Upper lobe of left lung (tissue), 6 donors: ENCODE measurements at regions not wholly inside any gene's neighbourhood (a gene's known extent, or its start where the extent isn't known, plus 50 kb on each side); places are given as distances from the start of the nearest gene placed in this dataset.

Experiments
- ATAC-seq, 2 donors: fragments of 200-7000 bp; cut with Tn5 transposase; one replicate each; pipeline ENCODE4 v1.9.1; 2022; ENCODE audit warnings: mild to moderate bottlenecking in 2 of 2, moderate library complexity in 2 of 2; ENCODE audit not compliant: low FRiP score in 2 of 2
- DNase-seq, 2 donors: peaks; one replicate each; pipeline ENCODE4 v3.0.0-alpha.2; 2019 to 2020
- H3K27ac ChIP-seq, 4 donors: fragments of 200-600 bp; sonication (generic); one replicate each; pipeline ENCODE4 v1.5.1; 2016 to 2019
- H3K27me3 ChIP-seq, 4 donors: fragments of 200-600 bp; sonication (generic); one replicate each; pipeline ENCODE4 v1.5.1; 2017 to 2019
- H3K36me3 ChIP-seq, 4 donors: fragments of 200-600 bp; sonication (generic); one replicate each; pipeline ENCODE4 v1.5.1; 2016 to 2019
- H3K4me1 ChIP-seq, 4 donors: fragments of 200-600 bp; sonication (generic); one replicate each; pipeline ENCODE4 v1.5.1; 2018 to 2019
- H3K4me3 ChIP-seq, 4 donors: fragments of 200-600 bp; sonication (generic); one replicate each; pipeline ENCODE4 v1.5.1; 2017 to 2019; ENCODE audit warnings: mild to moderate bottlenecking in 2 of 4, moderate library complexity in 1 of 4
- H3K9me3 ChIP-seq, 4 donors: fragments of 200-600 bp; sonication (generic); one replicate each; pipeline ENCODE4 v1.5.1; 2018 to 2019
- EP300 ChIP-seq, 4 donors: sonication (generic); formaldehyde crosslinking; IDR thresholded peaks; one replicate each; pipeline ENCODE4 v1.5.1; 2017; ENCODE audit warnings: antibody characterized with exemption in 4 of 4, control low read depth in 2 of 4
- POLR2A ChIP-seq, 4 donors: fragments of 450-650 bp; IDR thresholded peaks; one replicate each; pipeline ENCODE4 v1.5.1; 2016 to 2017; ENCODE audit warnings: antibody characterized with exemption in 4 of 4, mild to moderate bottlenecking in 2 of 4
- POLR2AphosphoS5 ChIP-seq, 2 donors: sonication (generic); formaldehyde crosslinking; IDR thresholded peaks; one replicate each; pipeline ENCODE4 v1.5.1; 2017; ENCODE audit warnings: antibody characterized with exemption in 2 of 2
- WGBS, 2 donors: methylation state at CpG; one replicate each; pipeline ENCODE4 v1.1.5; 2017 to 2018; 5-methylcytosine and 5-hydroxymethylcytosine counted together
- TF ChIP-seq, protein P1 (sequence below), 6 experiments: fragments of 450-650 bp in 4 of 6; fragments of 200-600 bp in 2 of 6; sonication (generic) in 2 of 6; IDR thresholded peaks; one replicate each; pipeline ENCODE4 v1.5.1; 2016 to 2019; ENCODE audit warnings: antibody characterized with exemption in 6 of 6
- donor health status: DM: no; HTN: no; CAD: no; lungs with moderate emphysema.
- donor health status: DM: no; HTN: yes; CAD: no; lungs with severe emphysema.

DNA sequence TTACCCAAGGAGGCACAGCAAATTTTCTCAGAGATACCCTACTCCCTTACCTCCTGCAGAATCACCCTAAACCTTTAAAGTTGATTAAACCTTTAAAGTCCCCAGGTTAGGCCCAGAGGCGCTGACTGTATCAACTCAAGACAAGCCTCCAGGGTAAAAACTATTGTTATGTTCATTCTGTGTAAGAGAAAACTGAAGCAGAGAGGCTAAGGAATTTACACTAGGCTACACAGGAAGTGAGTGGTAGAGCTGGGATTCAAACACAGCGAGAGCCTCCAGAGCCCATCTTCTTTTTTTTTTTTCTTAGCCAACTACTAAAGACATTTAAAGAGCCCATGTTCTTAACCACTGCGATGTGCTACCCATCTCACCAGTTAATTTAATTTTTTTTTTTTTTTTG, 56.3 kb upstream of the GRK3 start:
- DNase-seq (no peak), ATAC-seq (no peak)
- Histone ChIP-seq H3K4me3 (no peak overlapping the region), H3K9me3 (no peaks in the 10 kb centered on the region), H3K4me1 (no peaks in the 10 kb centered on the region), H3K27ac (no peak overlapping the region), H3K27me3 (no peaks in the 10 kb centered on the region), H3K36me3 (peaks cover 0 to 13% (median 0%) of the 10 kb centered on the region in 4 donors)
- whole genome bisulfite sequencing, 2 donors: 73 to 74% methylated on average over 3 of the region's 3 CpGs
- TF ChIP-seq POLR2AphosphoS5 (IDR thresholded peaks at IDR 0.05): no peak
- TF ChIP-seq POLR2A (IDR thresholded peaks at IDR 0.05): no peak
- no peak for TF ChIP-seq EP300 (IDR thresholded peaks at IDR 0.05)
- TF ChIP-seq, protein P1, sequence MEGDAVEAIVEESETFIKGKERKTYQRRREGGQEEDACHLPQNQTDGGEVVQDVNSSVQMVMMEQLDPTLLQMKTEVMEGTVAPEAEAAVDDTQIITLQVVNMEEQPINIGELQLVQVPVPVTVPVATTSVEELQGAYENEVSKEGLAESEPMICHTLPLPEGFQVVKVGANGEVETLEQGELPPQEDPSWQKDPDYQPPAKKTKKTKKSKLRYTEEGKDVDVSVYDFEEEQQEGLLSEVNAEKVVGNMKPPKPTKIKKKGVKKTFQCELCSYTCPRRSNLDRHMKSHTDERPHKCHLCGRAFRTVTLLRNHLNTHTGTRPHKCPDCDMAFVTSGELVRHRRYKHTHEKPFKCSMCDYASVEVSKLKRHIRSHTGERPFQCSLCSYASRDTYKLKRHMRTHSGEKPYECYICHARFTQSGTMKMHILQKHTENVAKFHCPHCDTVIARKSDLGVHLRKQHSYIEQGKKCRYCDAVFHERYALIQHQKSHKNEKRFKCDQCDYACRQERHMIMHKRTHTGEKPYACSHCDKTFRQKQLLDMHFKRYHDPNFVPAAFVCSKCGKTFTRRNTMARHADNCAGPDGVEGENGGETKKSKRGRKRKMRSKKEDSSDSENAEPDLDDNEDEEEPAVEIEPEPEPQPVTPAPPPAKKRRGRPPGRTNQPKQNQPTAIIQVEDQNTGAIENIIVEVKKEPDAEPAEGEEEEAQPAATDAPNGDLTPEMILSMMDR (IDR thresholded peaks at IDR 0.05): no peak

DNA sequence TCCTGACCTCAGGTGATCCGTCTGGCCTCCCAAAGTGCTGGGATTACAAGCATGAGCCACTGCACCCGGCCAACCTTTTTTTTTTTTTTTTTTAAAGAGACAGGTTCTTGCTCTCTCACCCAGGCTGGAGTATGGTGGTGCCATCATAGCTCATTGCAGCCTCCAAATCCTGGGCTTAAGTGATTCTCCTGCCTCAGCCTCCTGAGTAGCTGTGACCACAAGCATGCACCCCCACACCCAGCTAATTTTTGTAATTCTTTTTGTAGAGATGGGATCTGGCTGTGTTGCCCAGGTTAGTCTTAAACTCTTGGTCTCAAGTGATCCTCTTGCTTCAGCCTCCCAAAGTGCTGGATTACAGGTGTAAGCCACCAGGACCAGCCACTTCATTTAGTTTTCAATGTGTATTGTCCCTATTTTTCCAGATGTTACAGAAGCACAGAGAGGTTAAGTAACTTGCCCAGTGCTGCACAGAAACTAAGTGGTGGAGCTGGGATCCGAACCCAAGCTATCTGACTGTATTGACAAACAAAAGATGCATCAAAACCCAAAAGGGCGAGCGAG, 55.6 kb upstream of the GRK3 start:
- no peaks in the 10 kb centered on the region for H3K27me3 ChIP-seq
- WGBS, 2 donors: 72 to 79% methylated on average over 5 of the region's 5 CpGs
- DNase-seq: no peak

DNA sequence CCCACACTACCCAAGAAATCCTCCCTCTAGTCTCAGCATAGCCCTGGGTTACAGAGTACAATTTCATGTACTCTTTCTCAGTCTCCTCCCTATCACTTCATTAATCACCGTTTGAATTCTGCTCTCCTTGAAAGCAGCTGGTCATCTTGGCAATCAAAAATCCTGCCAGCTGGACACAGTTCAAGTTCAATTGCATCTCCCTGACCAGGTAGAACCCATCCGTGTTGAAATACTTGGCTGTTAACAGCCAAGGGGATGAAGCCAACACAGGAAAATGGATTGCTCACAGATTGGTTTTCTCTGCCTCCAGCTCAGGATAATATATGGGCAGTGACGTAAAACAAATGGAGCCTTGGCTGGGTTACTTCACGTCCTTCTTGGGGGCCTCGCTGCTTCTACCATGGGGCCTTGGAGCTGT, 55.1 kb upstream of the GRK3 start:
- WGBS, 2 donors: 63 to 70% methylated on average over 5 of the region's 5 CpGs
- DNase-seq: no peak
- no peak for TF ChIP-seq POLR2AphosphoS5 (IDR thresholded peaks at IDR 0.05)
- no peak for TF ChIP-seq EP300 (IDR thresholded peaks at IDR 0.05)
- no peak for TF ChIP-seq POLR2A (IDR thresholded peaks at IDR 0.05)
- TF ChIP-seq, protein P1 (IDR thresholded peaks at IDR 0.05): no peak
- Histone ChIP-seq H3K27ac (no peak overlapping the region), H3K4me1 (no peaks in the 10 kb centered on the region), H3K9me3 (no peaks in the 10 kb centered on the region), H3K36me3 (peaks cover 0 to 13% (median 0%) of the 10 kb centered on the region in 4 donors), H3K27me3 (no peaks in the 10 kb centered on the region), H3K4me3 (no peak overlapping the region)
- ATAC-seq: no peak

More for the DNA sequence above, 55.6 kb upstream of the GRK3 start:
- no peak for TF ChIP-seq EP300 (IDR thresholded peaks at IDR 0.05)
- Histone ChIP-seq H3K27ac (no peak overlapping the region), H3K9me3 (no peaks in the 10 kb centered on the region), H3K4me3 (no peak overlapping the region), H3K4me1 (no peaks in the 10 kb centered on the region), H3K36me3 (peaks cover 0 to 13% (median 0%) of the 10 kb centered on the region in 4 donors)
- no peak for ATAC-seq

DNA sequence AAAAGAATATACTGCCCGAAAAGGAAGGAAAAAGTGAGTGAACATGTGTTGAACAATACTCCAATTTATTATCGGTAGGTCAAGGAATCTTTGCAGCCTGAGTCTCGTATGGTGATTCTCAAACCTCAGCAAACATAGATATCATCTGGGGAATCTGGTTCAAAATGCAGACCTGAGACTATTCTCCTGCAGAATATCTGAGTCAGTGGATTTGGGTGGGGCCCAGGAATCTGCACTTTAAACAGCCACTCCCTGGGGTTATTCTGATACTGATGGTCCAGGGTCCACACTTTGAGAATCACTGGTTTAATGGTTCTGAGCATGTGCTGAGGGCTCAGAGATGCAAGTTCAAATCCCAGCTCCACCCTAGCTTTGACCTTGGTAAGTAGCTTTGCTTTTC, 53.6 kb upstream of the GRK3 start:
- H3K27me3 ChIP-seq: no peaks in the 10 kb centered on the region
- no peak overlapping the region for H3K4me3 ChIP-seq
- no peaks in the 10 kb centered on the region for H3K4me1 ChIP-seq
- H3K9me3 ChIP-seq: no peaks in the 10 kb centered on the region
- H3K27ac ChIP-seq: no peak overlapping the region
- 60 to 86% methylated on average over 3 of the region's 3 CpGs for WGBS, 2 donors
- DNase-seq (no peak), ATAC-seq (no peak)
- H3K36me3 ChIP-seq: peaks cover 0 to 13% (median 0%) of the 10 kb centered on the region in 4 donors
- TF ChIP-seq POLR2AphosphoS5 (IDR thresholded peaks at IDR 0.05) (no peak), POLR2A (IDR thresholded peaks at IDR 0.05) (no peak), EP300 (IDR thresholded peaks at IDR 0.05) (no peak)
- TF ChIP-seq, protein P1 (IDR thresholded peaks at IDR 0.05): no peak

DNA sequence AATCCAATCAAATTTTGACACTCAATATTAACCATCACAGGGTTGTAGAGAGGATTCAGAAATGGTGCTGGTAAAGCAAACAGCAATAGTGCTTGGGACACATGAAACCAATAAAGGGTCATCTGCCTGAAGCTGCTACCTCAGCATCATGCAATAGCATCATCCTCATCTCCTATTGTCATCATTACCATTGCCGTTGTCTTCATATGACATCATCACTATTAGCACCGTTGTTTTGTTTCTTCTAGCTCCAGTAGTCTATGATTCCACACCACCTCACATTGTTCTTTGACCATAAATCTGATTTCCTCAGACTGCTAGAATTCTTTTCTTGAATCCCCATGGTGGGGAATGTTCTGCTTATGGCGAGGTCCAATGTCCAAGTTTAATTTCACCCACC, 52.8 kb upstream of the GRK3 start:
- Histone ChIP-seq H3K4me3 (no peak overlapping the region), H3K27me3 (no peaks in the 10 kb centered on the region), H3K27ac (no peak overlapping the region), H3K36me3 (peaks cover 0 to 13% (median 0%) of the 10 kb centered on the region in 4 donors), H3K9me3 (no peaks in the 10 kb centered on the region), H3K4me1 (no peaks in the 10 kb centered on the region)
- 93 to 95% methylated on average over 3 of the region's 3 CpGs for WGBS, 2 donors
- ATAC-seq: no peak
- TF ChIP-seq EP300 (IDR thresholded peaks at IDR 0.05) (no peak), POLR2A (IDR thresholded peaks at IDR 0.05) (no peak), POLR2AphosphoS5 (IDR thresholded peaks at IDR 0.05) (no peak)
- TF ChIP-seq, protein P1 (IDR thresholded peaks at IDR 0.05): no peak
- no peak for DNase-seq
